Neural crest cell (in vitro differentiated cells): ENCODE measurements at regions not wholly inside any gene's neighbourhood (a gene's known extent, or its start where the extent isn't known, plus 50 kb on each side); places are given as distances from the start of the nearest gene placed in this dataset.

Source experiments
- DNase-seq: peaks from one replicate; pipeline ENCODE4 v3.0.0; 2021; ENCODE audit warnings: low read depth, mixed read lengths, low spot score
- H3K27ac Mint-ChIP-seq: one replicate; pipeline ENCODE4 v1.8.0; 2021; ENCODE audit warnings: mild to moderate bottlenecking, mixed read lengths; ENCODE audit not compliant: unreplicated experiment
- H3K27me3 Mint-ChIP-seq: 2 replicates; pipeline ENCODE4 v1.8.0; 2021; ENCODE audit warnings: low read depth, mild to moderate bottlenecking, mixed read lengths
- H3K36me3 Mint-ChIP-seq: 2 replicates; pipeline ENCODE4 v1.8.0; 2021; ENCODE audit warnings: low read depth, mild to moderate bottlenecking, mixed read lengths
- H3K4me1 Mint-ChIP-seq: 2 replicates; pipeline ENCODE4 v1.8.0; 2021; ENCODE audit warnings: mixed read lengths
- H3K4me3 Mint-ChIP-seq: one replicate; pipeline ENCODE4 v1.8.0; 2021; ENCODE audit warnings: mild to moderate bottlenecking, mixed read lengths
- H3K9me3 Mint-ChIP-seq: 2 replicates; pipeline ENCODE4 v1.8.0; 2021; ENCODE audit warnings: mixed read lengths
- CTCF ChIP-seq: fragments of 200-600 bp; sonication (generic); conservative IDR thresholded peaks from 2 replicates; pipeline ENCODE4 v1.5.0; 2021; ENCODE audit warnings: antibody characterized with exemption, mild to moderate bottlenecking

GRCh38 chr9:70465398-70465797 lies 50.9 kb upstream of the KLF9 start:
- no peaks in the 10 kb centered on the region for H3K9me3 Mint-ChIP-seq
- no peak for DNase-seq
- peaks cover 2% of the 10 kb centered on the region for H3K4me1 Mint-ChIP-seq
- H3K4me3 Mint-ChIP-seq, result no peak overlapping the region
- H3K27ac Mint-ChIP-seq, result no peak overlapping the region
- H3K36me3 Mint-ChIP-seq, result no peaks in the 10 kb centered on the region
- no peak for TF ChIP-seq CTCF
- H3K27me3 Mint-ChIP-seq, result no peaks in the 10 kb centered on the region
